H9 (cell line): ENCODE measurements at regions not wholly inside any gene's neighbourhood (a gene's known extent, or its start where the extent isn't known, plus 50 kb on each side); places are given as distances from the start of the nearest gene placed in this dataset.

Experiments used
- DNase-seq: peaks from one replicate; pipeline ENCODE4 v3.0.0-alpha.2; 2017
- H2AFZ ChIP-seq: one replicate; pipeline ENCODE4 v1.6.1; 2013; ENCODE audit warnings: mild to moderate bottlenecking, low read length, control low read depth, moderate library complexity
- H2AK5ac ChIP-seq: 2 replicates; pipeline ENCODE4 v1.6.1; 2013; ENCODE audit warnings: low read length, control low read depth, mixed read lengths; ENCODE audit not compliant: insufficient read length
- H2BK120ac ChIP-seq: one replicate; pipeline ENCODE4 v1.6.1; 2013; ENCODE audit warnings: low read depth, mild to moderate bottlenecking, low read length, control low read depth, inconsistent platforms; ENCODE audit not compliant: poor library complexity, severe bottlenecking
- H2BK12ac ChIP-seq: 2 replicates; pipeline ENCODE4 v1.6.1; 2013; ENCODE audit warnings: low read length, control low read depth, mixed read lengths, low read depth; ENCODE audit not compliant: insufficient read length
- H2BK15ac ChIP-seq: 2 replicates; pipeline ENCODE4 v1.6.1; 2013; ENCODE audit warnings: low read depth, low read length, control low read depth
- H2BK20ac ChIP-seq: one replicate; pipeline ENCODE4 v1.6.1; 2013; ENCODE audit warnings: low read depth, mild to moderate bottlenecking, low read length, control low read depth, inconsistent platforms; ENCODE audit not compliant: poor library complexity, severe bottlenecking
- H2BK5ac ChIP-seq: 2 replicates; pipeline ENCODE4 v1.6.1; 2013; ENCODE audit warnings: low read length, control low read depth, mixed read lengths; ENCODE audit not compliant: insufficient read length
- H3K14ac ChIP-seq: 2 replicates; pipeline ENCODE4 v1.6.1; 2013; ENCODE audit warnings: low read length, control low read depth; ENCODE audit not compliant: insufficient read depth
- H3K18ac ChIP-seq: 2 replicates; pipeline ENCODE4 v1.6.1; 2013; ENCODE audit warnings: low read depth, mild to moderate bottlenecking, mixed read lengths, low read length, control low read depth; ENCODE audit not compliant: insufficient read length
- H3K23ac ChIP-seq: 2 replicates; pipeline ENCODE4 v1.6.1; 2013; ENCODE audit warnings: low read length, control low read depth, mixed read lengths, low read depth; ENCODE audit not compliant: insufficient read length
- H3K23me2 ChIP-seq: 2 replicates; pipeline ENCODE4 v1.6.1; 2013; ENCODE audit warnings: low read depth, mild to moderate bottlenecking, mixed read lengths, low read length, control low read depth; ENCODE audit not compliant: insufficient read length, poor library complexity, severe bottlenecking
- H3K27ac ChIP-seq: 2 replicates; pipeline ENCODE4 v1.5.1; 2013; ENCODE audit warnings: low read length, control low read depth, mixed read lengths, low read depth; ENCODE audit not compliant: insufficient read length
- H3K27me3 ChIP-seq: 2 replicates; pipeline ENCODE4 v1.6.1; 2013; ENCODE audit warnings: low read length, control low read depth, inconsistent platforms; ENCODE audit not compliant: insufficient read depth
- H3K4ac ChIP-seq: 2 replicates; pipeline ENCODE4 v1.6.1; 2013; ENCODE audit warnings: low read depth, mild to moderate bottlenecking, control low read depth, inconsistent platforms, low read length, moderate library complexity
- H3K4me1 ChIP-seq: 2 replicates; pipeline ENCODE4 v1.6.1; 2013; ENCODE audit warnings: low read length, control low read depth, inconsistent platforms; ENCODE audit not compliant: insufficient read depth
- H3K4me2 ChIP-seq: 2 replicates; pipeline ENCODE4 v1.6.1; 2013; ENCODE audit warnings: low read length, control low read depth, mixed read lengths; ENCODE audit not compliant: insufficient read length, insufficient read depth
- H3K56ac ChIP-seq: 2 replicates; pipeline ENCODE4 v1.6.1; 2013; ENCODE audit warnings: low read depth, mild to moderate bottlenecking, mixed read lengths, low read length, control low read depth; ENCODE audit not compliant: insufficient read length
- H3K79me1 ChIP-seq: 2 replicates; pipeline ENCODE4 v1.6.1; 2013; ENCODE audit warnings: low read depth, mild to moderate bottlenecking, moderate library complexity, low read length, control low read depth, inconsistent platforms; ENCODE audit not compliant: insufficient read depth, poor library complexity, severe bottlenecking
- H3K79me2 ChIP-seq: 2 replicates; pipeline ENCODE4 v1.6.1; 2013; ENCODE audit warnings: low read length, control low read depth, inconsistent platforms; ENCODE audit not compliant: insufficient read depth
- H3K9ac ChIP-seq: 2 replicates; pipeline ENCODE4 v1.6.1; 2013; ENCODE audit warnings: low read length, control low read depth, mixed read lengths; ENCODE audit not compliant: insufficient read length; ENCODE audit errors: extremely low read depth
- H3K9me3 ChIP-seq: one replicate; pipeline ENCODE4 v1.6.1; 2013; ENCODE audit warnings: low read depth, low read length, inconsistent platforms; ENCODE audit not compliant: control insufficient read depth
- H3T11ph ChIP-seq: one replicate; pipeline ENCODE4 v1.6.1; 2013; ENCODE audit warnings: mild to moderate bottlenecking, low read length, control low read depth, inconsistent platforms
- H4K20me1 ChIP-seq: one replicate; pipeline ENCODE4 v1.6.1; 2013; ENCODE audit not compliant: control insufficient read depth, insufficient read length, insufficient read depth
- H4K5ac ChIP-seq: 2 replicates; pipeline ENCODE4 v1.6.1; 2013; ENCODE audit warnings: low read depth, mild to moderate bottlenecking, mixed read lengths, low read length, control low read depth; ENCODE audit not compliant: insufficient read length
- H4K8ac ChIP-seq: replicated peaks from 2 replicates; pipeline ENCODE4 v1.6.1; 2013; ENCODE audit warnings: low read length, control low read depth, mixed read lengths, low read depth; ENCODE audit not compliant: insufficient read length
- H4K91ac ChIP-seq: 2 replicates; pipeline ENCODE4 v1.6.1; 2013; ENCODE audit warnings: low read depth, mild to moderate bottlenecking, moderate library complexity, mixed read lengths, low read length, control low read depth; ENCODE audit not compliant: insufficient read length
- H3K27ac Mint-ChIP-seq, 3 experiments: 2 replicates in 2 of 3; 3 replicates in 1 of 3; pipeline ENCODE4 v1.8.0; 2020 to 2021; ENCODE audit warnings: mixed read lengths in 3 of 3, mild to moderate bottlenecking in 1 of 3, moderate library complexity in 1 of 3
- H3K27me3 Mint-ChIP-seq: 2 replicates; pipeline ENCODE4 v1.8.0; 2021; ENCODE audit warnings: low read depth, mild to moderate bottlenecking, moderate library complexity, mixed read lengths
- H3K36me3 Mint-ChIP-seq, 3 experiments: 2 replicates in 2 of 3; 3 replicates in 1 of 3; pipeline ENCODE4 v1.8.0; 2020 to 2021; ENCODE audit warnings: low read depth in 3 of 3, mixed read lengths in 3 of 3; ENCODE audit not compliant: insufficient read depth in 1 of 3
- H3K4me1 Mint-ChIP-seq, 2 experiments: 2 replicates each; pipeline ENCODE4 v1.8.0; 2020; ENCODE audit warnings: mixed read lengths in 2 of 2
- H3K4me3 Mint-ChIP-seq, 2 experiments: 2 replicates in 1 of 2; 3 replicates in 1 of 2; pipeline ENCODE4 v1.8.0; 2020 to 2021; ENCODE audit warnings: mild to moderate bottlenecking in 2 of 2, mixed read lengths in 2 of 2, moderate library complexity in 1 of 2
- H3K9me3 Mint-ChIP-seq, 2 experiments: 2 replicates in 1 of 2; 3 replicates in 1 of 2; pipeline ENCODE4 v1.8.0; 2020; ENCODE audit warnings: mild to moderate bottlenecking in 2 of 2, mixed read lengths in 2 of 2, moderate library complexity in 1 of 2
- CTCF ChIP-seq: fragments of 200-600 bp; sonication (generic); conservative IDR thresholded peaks from 3 replicates; pipeline ENCODE4 v1.8.0; 2021; ENCODE audit warnings: antibody characterized with exemption, mild to moderate bottlenecking
- WGBS: extraction: QIAGEN DNeasy Blood & Tissue Kit; methylation state at CpG from one replicate; pipeline ENCODE4 v1.1.7; 2013; ENCODE audit warnings: missing lambda C conversion rate, low lambda C conversion rate, mixed read lengths; ENCODE audit not compliant: insufficient read length; ENCODE audit errors: extremely low coverage; 5-methylcytosine and 5-hydroxymethylcytosine counted together

DNA sequence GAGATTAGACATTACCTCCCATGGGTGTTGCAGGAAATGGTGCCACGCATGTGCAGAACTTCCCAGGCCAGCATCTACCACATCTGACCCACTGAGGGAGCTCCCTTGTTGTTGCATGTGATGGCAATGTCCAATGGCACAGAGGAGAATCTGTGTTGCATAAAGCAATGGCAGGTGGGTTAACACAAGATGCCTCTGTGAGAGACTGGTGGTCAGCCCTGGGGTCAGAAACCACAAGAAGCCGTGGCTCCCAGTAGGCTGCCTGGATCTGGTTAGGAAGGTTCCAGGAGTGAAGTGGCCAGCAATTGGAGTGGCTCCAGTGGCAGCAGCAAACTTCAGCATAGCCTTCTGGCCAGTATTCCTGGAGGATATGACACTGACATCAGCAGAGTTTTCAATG lies 65.9 kb upstream of the HMGA2 start:
- Histone ChIP-seq H3K56ac (no peak overlapping the region), H3T11ph (no peak overlapping the region), H3K79me1 (no peaks in the 10 kb centered on the region), H3K18ac (no peak overlapping the region), H4K20me1 (no peaks in the 10 kb centered on the region), H3K23me2 (no peaks in the 10 kb centered on the region), H3K27ac (no peak overlapping the region), H3K14ac (no peak overlapping the region), H4K8ac (no peak overlapping the region), H3K9me3 (no peaks in the 10 kb centered on the region), H3K4ac (no peak overlapping the region), H2AFZ (no peak overlapping the region), H2BK120ac (no peak overlapping the region), H4K5ac (no peak overlapping the region), H3K4me2 (no peak overlapping the region), H3K9ac (no peak overlapping the region), H3K79me2 (no peaks in the 10 kb centered on the region), H3K27me3 (no peaks in the 10 kb centered on the region), H2BK20ac (no peak overlapping the region), H2BK15ac (no peak overlapping the region), H4K91ac (no peak overlapping the region), H2BK5ac (no peak overlapping the region), H3K23ac (no peak overlapping the region), H3K4me1 (peaks cover 19% of the 10 kb centered on the region), H2BK12ac (no peak overlapping the region), H2AK5ac (no peak overlapping the region)
- Mint-ChIP-seq H3K36me3 (peaks cover 0 to 2% (median 0%) of the 10 kb centered on the region in 3 experiments; a peak in 3 of 7 replicates), H3K4me3 (no peak overlapping the region), H3K27me3 (peaks cover 2% of the 10 kb centered on the region), H3K27ac (no peak overlapping the region; a peak in 1 of 7 replicates), H3K4me1 (peaks cover 52 to 60% of the 10 kb centered on the region in 2 experiments), H3K9me3 (no peaks in the 10 kb centered on the region)
- DNase-seq = no peak
- TF ChIP-seq CTCF = no peak
- WGBS = no CpG with 5 or more reads among the region's 2 CpGs
